CD4-positive, alpha-beta T cell treated with Interleukin-15 for 4 hours (primary cell): ENCODE measurements at regions not wholly inside any gene's neighbourhood (a gene's known extent, or its start where the extent isn't known, plus 50 kb on each side); places are given as distances from the start of the nearest gene placed in this dataset.

Source experiments
- DNase-seq: peaks from one replicate; pipeline ENCODE4 v3.0.0-alpha.2; 2020; ENCODE audit warnings: low spot score

- DNase-seq = no peak
These were observed 101.5 kb downstream of the UNC5CL start for GRCh38 chr6:40937491-40937890.

- DNase-seq = no peak
These were observed 102.2 kb downstream of the UNC5CL start for GRCh38 chr6:40936818-40937251.

GRCh38 chr6:40933864-40934263, 105.2 kb downstream of the UNC5CL start:
- DNase-seq = no peak

- no peak for DNase-seq
These were observed 106.1 kb downstream of the UNC5CL start for GRCh38 chr6:40932953-40933352.

- DNase-seq = no peak
These were observed 106.7 kb downstream of the UNC5CL start for GRCh38 chr6:40932366-40932765.

GRCh38 chr6:40931931-40932330, 107.1 kb downstream of the UNC5CL start:
- DNase-seq = no peak

GRCh38 chr6:40930555-40930954, 108.5 kb downstream of the UNC5CL start:
- no peak for DNase-seq

- DNase-seq = no peak
These were observed 109.0 kb downstream of the UNC5CL start for GRCh38 chr6:40930045-40930444.

- no peak for DNase-seq
These were observed 109.8 kb downstream of the UNC5CL start for GRCh38 chr6:40929176-40929575.

GRCh38 chr6:40928763-40929162, 110.3 kb downstream of the UNC5CL start:
- DNase-seq = no peak

- DNase-seq = no peak
These were observed 110.7 kb downstream of the UNC5CL start for GRCh38 chr6:40928307-40928706.

GRCh38 chr6:40925341-40925740, 113.7 kb downstream of the UNC5CL start:
- DNase-seq = no peak

GRCh38 chr6:40924839-40925238, 114.2 kb downstream of the UNC5CL start:
- no peak for DNase-seq

GRCh38 chr6:40923880-40924279, 115.1 kb downstream of the UNC5CL start:
- no peak for DNase-seq

- DNase-seq = no peak
These were observed 115.7 kb downstream of the UNC5CL start for GRCh38 chr6:40923326-40923725.

GRCh38 chr6:40922281-40922680, 116.7 kb downstream of the UNC5CL start:
- DNase-seq = no peak

GRCh38 chr6:40918040-40918651, 120.9 kb downstream of the UNC5CL start:
- no peak for DNase-seq

GRCh38 chr6:40917603-40918002, 121.4 kb downstream of the UNC5CL start:
- DNase-seq = no peak

GRCh38 chr6:40916845-40917244, 122.2 kb downstream of the UNC5CL start:
- no peak for DNase-seq

GRCh38 chr6:40915165-40915564, 123.9 kb downstream of the UNC5CL start:
- DNase-seq = no peak

- DNase-seq = no peak
These were observed 125.0 kb downstream of the UNC5CL start for GRCh38 chr6:40914005-40914404.

GRCh38 chr6:40912158-40912946, 126.7 kb downstream of the UNC5CL start:
- DNase-seq = no peak

- DNase-seq = no peak
These were observed 128.6 kb downstream of the UNC5CL start for GRCh38 chr6:40910260-40910893.
